EH (cell line): ENCODE measurements at regions not wholly inside any gene's neighbourhood (a gene's known extent, or its start where the extent isn't known, plus 50 kb on each side); places are given as distances from the start of the nearest gene placed in this dataset.
"Not testable (repeated sequence)": the region's sequence is repeated elsewhere in the genome, so short reads cannot be mapped to it uniquely, and the experiment has no call there.

Experiments used
- DNase-seq: peaks from one replicate; pipeline ENCODE4 v3.0.0-alpha.2; 2015; ENCODE audit warnings: low read depth

GRCh38 chr14:105857826-105858675 is 331.7 kb downstream of the TMEM121 start:
- no peak for DNase-seq

- no peak for DNase-seq
Measured at GRCh38 chr14:105858676-105859025, 332.3 kb downstream of the TMEM121 start.

- not testable (repeated sequence) for DNase-seq
Measured at GRCh38 chr14:105859073-105859716, 332.8 kb downstream of the TMEM121 start.

GRCh38 chr14:105859717-105860614 is 333.6 kb downstream of the TMEM121 start:
- DNase-seq, result no peak

- DNase-seq, result no peak
Measured at GRCh38 chr14:105860615-105861580, 334.5 kb downstream of the TMEM121 start.

GRCh38 chr14:105861985-105862465 is 335.6 kb downstream of the TMEM121 start:
- DNase-seq, result no peak

- DNase-seq, result no peak
Measured at GRCh38 chr14:105862581-105863239, 336.3 kb downstream of the TMEM121 start.

GRCh38 chr14:105863296-105864108 is 337.1 kb downstream of the TMEM121 start:
- DNase-seq, result no peak

- no peak for DNase-seq
Measured at GRCh38 chr14:105864116-105864515, 337.7 kb downstream of the TMEM121 start.

GRCh38 chr14:105864651-105865265 is 338.4 kb downstream of the TMEM121 start:
- DNase-seq, result no peak

GRCh38 chr14:105865266-105865903 is 339.0 kb downstream of the TMEM121 start:
- DNase-seq, result no peak

GRCh38 chr14:105865904-105866840 is 339.8 kb downstream of the TMEM121 start:
- DNase-seq, result no peak

- no peak for DNase-seq
Measured at GRCh38 chr14:105866841-105867321, 340.5 kb downstream of the TMEM121 start.

- no peak for DNase-seq
Measured at GRCh38 chr14:105867961-105868599, 341.7 kb downstream of the TMEM121 start.

- no peak for DNase-seq
Measured at GRCh38 chr14:105871590-105871989, 345.2 kb downstream of the TMEM121 start.

GRCh38 chr14:105873870-105874512 is 347.6 kb downstream of the TMEM121 start:
- DNase-seq, result no peak
